ENCODE measurements at regions not wholly inside any gene's neighbourhood (a gene's known extent, or its start where the extent isn't known, plus 50 kb on each side); places are given as distances from the start of the nearest gene placed in this dataset.
A peak's percentile ranks its signal among the peaks of the same experiment; 100 is the strongest.
"Not testable (repeated sequence)": the region's sequence is repeated elsewhere in the genome, so short reads cannot be mapped to it uniquely, and the experiment has no call there.

DNA sequence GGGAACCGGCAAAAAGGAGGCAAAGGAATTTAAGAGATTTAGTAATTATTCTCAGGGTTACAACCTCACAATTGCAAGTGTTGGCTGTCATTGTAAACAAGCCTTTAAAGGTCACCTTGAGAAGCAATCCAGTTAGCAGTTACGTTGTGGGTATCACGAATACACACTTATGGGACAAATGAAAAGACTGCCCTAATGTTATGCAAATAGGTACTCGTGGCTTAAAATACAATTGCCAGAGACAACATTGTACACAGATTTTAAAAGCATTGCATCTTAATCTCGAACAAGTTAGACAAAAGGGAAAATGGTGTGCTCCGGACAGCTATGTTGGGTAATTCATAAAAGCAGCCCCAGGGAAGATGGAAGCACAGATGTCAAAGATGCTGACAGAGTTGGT, 120.5 kb upstream of the ZC3H12A start:
- DNase-seq, result no peak
- Histone ChIP-seq H3K27me3 (peaks cover 5% of the 10 kb centered on the region; the same call in 1 of the 2 replicates), H3K36me3 (no peaks in the 10 kb centered on the region), H3K9me3 (no peaks in the 10 kb centered on the region), H3K4me3 (no peak overlapping the region)

DNA sequence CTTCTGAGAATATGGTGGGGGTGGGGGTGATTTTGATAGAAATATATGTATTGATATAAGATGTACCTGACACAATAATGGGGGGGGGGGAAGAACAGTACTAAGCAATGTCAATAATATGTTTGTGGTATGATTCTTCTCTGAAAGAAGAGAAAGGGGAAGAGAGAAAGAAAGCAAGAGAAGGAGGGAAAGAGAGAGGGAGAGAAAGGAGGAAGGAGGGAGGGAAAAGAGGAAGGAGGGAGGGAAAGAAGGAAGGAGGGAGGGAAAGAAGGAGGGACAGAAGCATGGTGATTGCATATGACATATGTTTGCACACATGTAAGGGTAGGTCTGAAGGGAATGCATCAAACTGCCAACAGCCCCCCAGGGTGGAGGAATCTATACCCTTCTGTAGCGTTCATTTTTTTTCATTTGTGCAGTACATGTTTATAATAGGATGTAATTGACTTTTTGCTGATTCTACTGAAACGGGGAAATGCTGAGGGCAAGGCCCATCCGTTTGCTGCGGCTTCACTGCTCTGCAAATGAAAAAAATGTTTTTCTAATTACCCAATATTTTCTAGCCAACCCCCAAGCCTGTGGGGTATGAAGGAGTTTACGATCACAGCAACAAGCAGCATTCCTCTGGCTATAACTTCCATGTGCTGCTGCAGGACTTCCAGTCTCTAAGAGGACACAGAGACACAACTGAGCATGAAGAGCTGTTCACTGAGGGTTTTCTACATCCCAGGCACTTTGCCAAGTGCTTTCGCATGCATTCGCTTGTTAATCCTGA, 119.3 kb upstream of the ZC3H12A start:
- Histone ChIP-seq H3K36me3 (no peaks in the 10 kb centered on the region), H3K4me3 (no peak overlapping the region), H3K9me3 (no peaks in the 10 kb centered on the region), H3K27me3 (peaks cover 5% of the 10 kb centered on the region; the same call in 1 of the 2 replicates)
- no peak for DNase-seq

DNA sequence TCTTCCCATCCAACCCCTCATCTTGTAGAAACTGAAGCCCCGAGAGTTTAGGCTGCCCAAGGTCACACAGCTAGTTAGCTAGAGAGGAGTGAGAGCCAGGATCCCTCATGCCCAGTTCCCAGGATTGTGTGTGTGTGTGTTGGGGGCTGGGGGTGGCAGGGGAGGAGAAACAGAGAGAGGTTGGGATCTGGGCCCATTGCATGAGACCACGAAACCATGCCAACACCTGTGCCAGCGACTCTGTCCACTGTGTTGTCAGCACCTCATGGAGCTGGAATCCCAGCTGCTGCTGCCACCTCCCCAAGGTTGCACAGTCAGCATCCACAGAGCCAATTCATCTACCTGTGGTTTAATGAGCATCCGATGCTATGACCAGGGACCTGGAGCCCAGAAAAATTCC, 115.4 kb upstream of the ZC3H12A start:
- Histone ChIP-seq H3K4me3 (no peak overlapping the region), H3K36me3 (no peaks in the 10 kb centered on the region), H3K9me3 (no peaks in the 10 kb centered on the region), H3K27me3 (peaks cover 14% of the 10 kb centered on the region; the same call in 1 of the 2 replicates)
- no peak for DNase-seq

DNA sequence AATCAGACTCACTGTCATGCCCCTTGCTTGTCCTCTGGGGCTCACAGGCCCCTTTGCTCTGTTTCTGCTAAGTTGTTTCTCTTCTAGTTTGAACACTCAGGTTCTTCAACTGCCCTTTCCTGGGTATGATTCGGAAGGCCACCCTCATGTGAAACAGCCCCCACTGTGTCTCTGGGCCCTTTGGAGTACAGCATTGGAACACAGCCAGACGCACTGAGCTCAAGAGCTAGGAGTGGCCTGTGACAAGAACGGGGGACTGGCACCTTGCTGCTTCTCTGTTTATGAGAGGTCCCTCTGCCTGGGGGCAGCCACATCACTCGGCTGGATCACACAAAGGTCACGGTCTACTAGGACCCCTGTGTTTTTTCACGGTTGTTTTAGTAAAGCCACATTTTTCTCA, 114.4 kb upstream of the ZC3H12A start:
- H3K9me3 ChIP-seq, result no peaks in the 10 kb centered on the region
- no peak for DNase-seq
- no peak overlapping the region for H3K4me3 ChIP-seq
- H3K27me3 ChIP-seq, result peaks cover 9% of the 10 kb centered on the region; the same call in 1 of the 2 replicates
- H3K36me3 ChIP-seq, result no peaks in the 10 kb centered on the region

DNA sequence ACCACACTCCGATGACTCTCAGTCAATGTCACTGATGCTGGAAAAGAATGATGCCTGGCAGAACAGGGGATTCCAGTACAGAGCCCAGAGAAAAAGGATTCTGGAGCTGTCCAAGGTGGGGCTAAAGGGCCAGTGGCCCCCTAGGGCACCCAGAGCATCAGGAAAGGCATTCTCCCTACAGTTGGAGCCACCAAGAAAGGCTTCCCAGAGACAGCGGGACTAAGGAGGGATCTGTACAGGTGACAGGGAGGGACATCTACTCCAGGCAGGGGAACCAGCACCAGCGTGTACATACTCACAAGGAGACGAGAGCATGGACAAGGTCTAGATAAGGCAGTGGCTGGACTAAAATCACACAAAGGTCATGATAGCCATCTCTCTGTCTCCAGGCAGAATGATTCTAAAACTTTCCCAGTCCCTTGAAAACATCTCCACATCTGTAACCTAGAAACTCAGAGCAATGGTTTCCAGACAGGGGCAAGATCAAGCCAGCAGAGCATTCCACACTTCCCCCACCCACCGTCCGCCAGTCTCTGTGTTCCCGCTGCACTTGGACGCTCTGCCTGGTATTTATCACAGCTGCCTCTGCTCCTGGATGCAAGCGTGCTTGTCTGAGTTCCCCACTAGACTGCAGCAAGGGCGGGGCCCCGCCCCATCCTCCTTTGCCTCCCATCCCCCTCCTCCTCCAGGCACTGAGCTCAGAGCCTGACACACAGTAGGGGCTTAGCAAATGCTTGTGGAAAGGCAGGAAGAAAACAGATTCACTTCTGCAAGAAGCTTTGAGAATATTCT, 111.6 kb upstream of the ZC3H12A start:
- Histone ChIP-seq H3K4me3 (no peak overlapping the region), H3K36me3 (no peaks in the 10 kb centered on the region), H3K9me3 (no peaks in the 10 kb centered on the region), H3K27me3 (peaks cover 9% of the 10 kb centered on the region; the same call in 1 of the 2 replicates)
- DNase-seq, result no peak

DNA sequence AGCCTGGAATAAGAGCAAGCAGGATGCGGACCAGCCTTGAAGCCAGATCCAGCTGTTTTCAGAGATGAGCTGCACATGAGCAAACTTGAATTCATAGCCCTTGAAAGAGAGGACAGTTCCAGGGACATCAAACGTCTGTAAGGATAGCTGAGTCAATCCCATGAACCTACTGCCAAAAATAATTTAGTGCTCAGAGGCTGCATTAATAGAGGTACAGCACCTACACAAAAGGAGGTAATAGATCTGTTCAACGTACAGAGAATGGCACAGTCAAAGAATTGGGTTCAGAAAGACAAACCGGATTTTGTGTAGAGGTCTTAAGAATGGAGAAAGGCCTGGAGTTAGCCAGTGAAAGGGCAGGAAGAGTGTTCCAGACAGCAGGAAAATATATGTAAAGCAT, 110.8 kb upstream of the ZC3H12A start:
- H3K27me3 ChIP-seq, result peaks cover 9% of the 10 kb centered on the region; the same call in 1 of the 2 replicates
- no peaks in the 10 kb centered on the region for H3K9me3 ChIP-seq
- H3K4me3 ChIP-seq, result no peak overlapping the region
- H3K36me3 ChIP-seq, result no peaks in the 10 kb centered on the region
- no peak for DNase-seq

DNA sequence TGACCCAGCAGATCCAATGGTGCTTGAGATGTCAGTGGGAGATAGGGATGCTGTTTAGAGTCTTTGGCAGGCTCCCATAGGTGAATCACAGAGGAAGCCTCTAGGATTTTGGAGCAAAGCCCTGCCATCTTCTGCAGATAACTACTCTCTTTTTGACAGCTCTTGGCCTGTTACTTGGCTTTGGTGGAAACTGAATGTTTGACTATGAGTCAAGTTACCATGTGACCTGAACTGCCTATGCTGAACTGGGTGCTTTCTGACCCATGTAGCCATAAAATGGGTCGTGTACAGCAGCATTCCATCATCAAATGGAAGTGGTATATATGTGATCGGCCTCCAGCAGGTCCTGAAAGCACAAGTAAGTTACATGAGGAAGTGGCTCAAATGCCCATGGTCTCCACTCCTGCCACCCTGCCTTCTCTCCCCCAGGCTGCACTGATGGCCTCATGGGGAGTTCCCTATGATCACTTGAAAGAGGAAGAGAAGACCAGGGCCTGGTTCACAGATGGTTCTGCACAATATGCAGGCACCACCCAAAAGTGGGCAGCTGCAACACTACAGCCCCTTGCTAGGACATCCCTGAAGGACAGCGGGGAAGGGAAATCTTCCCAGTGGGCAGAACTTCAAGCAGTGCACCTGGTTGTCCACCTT, 105.6 kb upstream of the ZC3H12A start:
- not testable (repeated sequence) for H3K4me3 ChIP-seq, H3K36me3 ChIP-seq, H3K9me3 ChIP-seq, H3K27me3 ChIP-seq
- peak; percentile 33 for DNase-seq

DNA sequence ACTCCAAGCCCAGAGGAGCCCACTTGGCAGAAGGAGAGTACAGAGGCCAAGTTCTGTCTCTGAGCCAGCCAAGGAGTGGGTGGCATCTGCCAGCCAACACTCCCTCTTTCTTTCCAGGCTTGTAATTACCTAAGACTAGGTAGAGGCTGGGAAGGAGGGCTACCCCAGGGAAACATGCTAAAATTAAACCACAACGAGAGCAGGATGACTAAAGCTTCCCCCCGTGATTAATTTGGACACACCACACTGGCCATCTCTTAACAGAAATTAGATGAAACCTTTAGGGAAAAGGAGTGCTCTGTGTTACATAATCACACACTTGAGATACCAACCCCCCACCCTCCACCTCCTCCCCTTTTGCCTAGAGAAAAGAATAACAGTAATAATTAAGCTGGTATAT, 102.1 kb upstream of the ZC3H12A start:
- Histone ChIP-seq H3K27me3 (peaks cover 2% of the 10 kb centered on the region; the same call in 1 of the 2 replicates), H3K4me3 (no peak overlapping the region), H3K36me3 (no peaks in the 10 kb centered on the region), H3K9me3 (no peaks in the 10 kb centered on the region)
- no peak for DNase-seq

DNA sequence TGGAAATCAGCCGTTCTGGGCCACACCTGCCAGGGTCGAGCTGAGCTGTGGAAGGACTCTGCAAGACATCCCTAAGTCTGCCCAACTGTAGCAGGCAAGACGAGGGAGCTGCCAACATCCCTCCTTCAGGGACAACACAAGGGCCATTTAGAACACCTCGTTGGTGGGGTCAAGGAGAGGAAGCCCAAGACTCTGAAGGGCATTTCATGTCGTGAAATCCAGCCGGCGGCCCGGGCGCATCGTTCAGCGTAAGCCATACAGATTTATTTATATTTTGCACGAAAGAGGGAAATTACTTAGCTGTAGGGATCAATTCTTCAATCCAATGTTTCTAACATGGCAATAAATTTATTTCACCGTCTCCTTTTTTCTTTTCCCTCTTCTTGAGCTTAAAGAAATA, 101.7 kb upstream of the ZC3H12A start:
- H3K4me3 ChIP-seq, result no peak overlapping the region
- no peak for DNase-seq
- no peaks in the 10 kb centered on the region for H3K9me3 ChIP-seq
- no peaks in the 10 kb centered on the region for H3K36me3 ChIP-seq
- H3K27me3 ChIP-seq, result peaks cover 2% of the 10 kb centered on the region; the same call in 1 of the 2 replicates

DNA sequence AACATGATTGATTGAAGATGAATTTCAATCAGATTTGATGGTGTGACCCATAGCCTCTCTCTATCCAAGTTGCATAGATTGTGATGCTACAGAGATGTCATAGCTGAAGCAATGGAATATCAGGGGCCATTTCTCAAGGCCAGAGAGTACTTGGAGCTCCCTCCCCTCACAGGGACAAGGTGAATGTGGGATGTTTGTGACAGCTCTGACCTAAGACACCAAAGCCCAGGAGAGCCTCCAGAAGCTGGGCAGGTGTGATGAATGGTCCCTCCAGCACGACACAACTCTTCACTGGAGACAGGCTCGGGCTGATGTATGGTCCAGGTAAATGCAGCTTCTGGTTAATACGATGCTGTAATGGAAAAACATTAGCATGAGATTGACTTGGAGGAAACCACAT, 101.0 kb upstream of the ZC3H12A start:
- Histone ChIP-seq H3K27me3 (peaks cover 5% of the 10 kb centered on the region; the same call in 1 of the 2 replicates), H3K9me3 (no peaks in the 10 kb centered on the region), H3K4me3 (no peak overlapping the region), H3K36me3 (no peaks in the 10 kb centered on the region)
- no peak for DNase-seq

DNA sequence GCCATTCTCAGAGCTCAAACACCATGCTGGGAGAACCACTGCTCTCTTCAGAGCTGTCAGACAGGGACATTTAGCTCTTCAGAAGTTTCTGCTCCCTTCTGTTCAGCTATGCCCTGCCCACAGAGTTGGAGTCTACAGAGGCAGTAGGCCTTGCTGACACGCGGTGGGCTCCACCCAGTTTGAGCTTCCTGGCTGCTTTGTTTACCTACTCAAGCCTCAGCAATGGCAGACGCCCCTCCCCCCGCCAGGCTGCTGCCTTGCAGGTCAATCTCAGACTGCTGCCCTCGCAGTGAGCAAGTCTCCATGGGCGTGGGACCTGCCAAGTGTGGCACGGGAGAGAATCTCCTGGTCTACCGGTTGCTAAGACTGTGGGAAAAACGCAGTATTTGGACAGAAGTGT, 93.8 kb upstream of the ZC3H12A start:
- not testable (repeated sequence) for H3K4me3 ChIP-seq, H3K36me3 ChIP-seq, H3K27me3 ChIP-seq, DNase-seq, H3K9me3 ChIP-seq

DNA sequence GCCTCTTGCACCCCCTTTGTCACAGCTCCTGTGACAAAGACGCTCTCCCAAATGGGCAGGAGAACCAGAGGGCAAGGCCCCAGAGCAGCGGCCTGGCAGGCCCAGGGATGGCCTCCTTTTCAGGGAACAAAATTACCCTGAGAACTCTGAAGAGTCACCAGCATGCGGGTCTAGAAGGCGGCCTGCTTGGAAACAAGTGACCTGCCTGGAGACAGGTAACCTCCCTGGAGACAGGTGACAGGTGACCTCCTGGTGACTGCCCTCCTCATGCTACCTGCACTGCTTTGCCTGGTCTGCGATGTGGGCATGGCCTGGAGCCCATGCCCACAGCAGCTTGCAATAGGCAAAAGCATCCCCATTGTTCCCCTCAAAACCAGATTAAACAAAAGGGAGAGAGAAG, 86.5 kb upstream of the ZC3H12A start:
- Histone ChIP-seq H3K9me3 (no peaks in the 10 kb centered on the region), H3K27me3 (peaks cover 2% of the 10 kb centered on the region; the same call in 1 of the 2 replicates), H3K4me3 (no peak overlapping the region), H3K36me3 (no peaks in the 10 kb centered on the region)
- no peak for DNase-seq

DNA sequence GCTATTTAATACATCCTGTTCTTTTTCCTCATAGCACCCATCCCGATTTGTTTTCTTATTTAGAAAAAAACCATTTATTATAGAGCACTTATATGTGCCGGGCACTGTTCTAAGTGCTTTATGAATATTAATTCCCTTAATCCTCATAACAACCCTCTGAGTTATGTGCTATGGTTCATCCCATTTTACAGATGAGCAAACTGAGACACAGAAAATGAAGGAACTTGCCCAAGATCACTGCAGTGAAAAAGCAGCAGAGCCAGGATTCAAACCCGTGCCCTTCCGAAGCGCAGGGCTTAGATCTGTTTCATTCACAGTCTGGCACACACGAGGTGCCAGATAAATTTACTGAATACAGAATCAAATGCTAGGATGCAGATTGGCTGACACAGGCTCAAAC, 85.1 kb upstream of the ZC3H12A start:
- Histone ChIP-seq H3K36me3 (no peaks in the 10 kb centered on the region), H3K27me3 (no peaks in the 10 kb centered on the region), H3K4me3 (no peak overlapping the region), H3K9me3 (no peaks in the 10 kb centered on the region)
- no peak for DNase-seq

DNA sequence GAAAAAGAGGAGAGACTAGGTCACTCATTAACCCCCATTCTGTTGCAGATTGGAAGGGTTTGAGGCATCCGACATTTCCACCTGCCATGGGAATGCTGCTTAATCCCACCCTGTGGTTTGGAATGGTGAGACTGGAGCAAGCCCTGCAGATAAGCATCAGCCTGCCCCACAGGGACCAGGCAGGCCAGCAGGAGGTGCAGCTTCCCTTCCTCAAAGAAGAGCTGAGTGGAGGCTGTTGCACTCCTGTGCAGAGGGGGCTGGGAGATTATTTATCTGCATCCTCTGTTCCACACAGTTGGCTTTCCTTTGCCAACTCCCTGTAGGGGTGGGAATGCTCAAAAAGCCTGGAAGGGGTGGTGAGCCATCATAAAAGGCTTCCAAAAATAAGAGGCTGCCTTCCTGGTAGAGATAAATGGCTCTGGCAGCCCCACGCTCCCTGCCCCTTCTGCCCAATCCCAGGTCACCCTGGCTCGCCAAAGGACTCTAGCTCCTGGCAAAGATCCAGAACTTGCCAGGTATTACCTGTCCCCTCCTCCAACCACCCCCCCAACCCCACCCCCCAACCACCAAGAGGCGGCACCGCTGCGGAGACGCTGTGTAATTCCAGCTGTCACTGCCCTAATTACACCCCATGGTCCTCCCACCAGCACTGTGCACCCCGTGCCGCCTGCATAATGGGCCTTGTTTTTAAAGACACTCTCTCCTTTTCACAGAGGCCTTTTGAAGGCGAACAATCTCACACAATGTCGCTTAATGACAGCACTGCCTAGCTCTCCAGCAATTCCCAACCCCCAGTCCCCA, 83.0 kb upstream of the ZC3H12A start:
- no peak for DNase-seq

DNA sequence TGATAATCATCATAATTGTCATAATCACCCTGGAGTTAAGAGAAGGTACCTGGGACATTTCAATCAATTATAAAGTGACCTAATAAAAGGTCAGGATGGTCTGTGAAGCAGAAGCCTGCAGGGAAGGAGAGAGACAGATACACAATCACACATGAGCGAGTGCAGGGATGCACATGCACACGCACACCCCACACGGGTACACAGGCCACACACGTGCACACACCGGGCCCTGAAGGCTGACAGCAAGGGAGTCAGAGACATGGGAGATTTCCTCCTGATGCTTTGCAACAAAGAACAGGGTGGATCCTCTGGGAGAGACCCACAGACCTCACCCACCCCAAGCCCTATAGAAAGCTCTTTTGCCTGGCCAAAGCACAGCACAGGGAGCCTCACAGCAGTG, 82.3 kb upstream of the ZC3H12A start:
- H3K36me3 ChIP-seq, result no peaks in the 10 kb centered on the region
- no peak for DNase-seq
- peaks cover 6% of the 10 kb centered on the region; the same call in 1 of the 2 replicates for H3K27me3 ChIP-seq
- no peak overlapping the region for H3K4me3 ChIP-seq
- no peaks in the 10 kb centered on the region for H3K9me3 ChIP-seq

More for the DNA sequence above, 83.0 kb upstream of the ZC3H12A start:
- no peaks in the 10 kb centered on the region for H3K9me3 ChIP-seq
- H3K27me3 ChIP-seq, result peaks cover 6% of the 10 kb centered on the region; the same call in 1 of the 2 replicates
- H3K36me3 ChIP-seq, result no peaks in the 10 kb centered on the region
- no peak overlapping the region for H3K4me3 ChIP-seq
